ENCODE measurements at regions not wholly inside any gene's neighbourhood (a gene's known extent, or its start where the extent isn't known, plus 50 kb on each side); places are given as distances from the start of the nearest gene placed in this dataset.
"Not testable (repeated sequence)": the region's sequence is repeated elsewhere in the genome, so short reads cannot be mapped to it uniquely, and the experiment has no call there.

GRCh38 chr10:60566096-60566495, 176.4 kb upstream of the ANK3 start:
- no peak for DNase-seq

GRCh38 chr10:60565492-60565891, 175.8 kb upstream of the ANK3 start:
- DNase-seq, result no peak

- DNase-seq, result no peak
Measured at GRCh38 chr10:60564475-60564874, 174.8 kb upstream of the ANK3 start.

GRCh38 chr10:60560451-60560850, 170.8 kb upstream of the ANK3 start:
- DNase-seq, result no peak

DNA sequence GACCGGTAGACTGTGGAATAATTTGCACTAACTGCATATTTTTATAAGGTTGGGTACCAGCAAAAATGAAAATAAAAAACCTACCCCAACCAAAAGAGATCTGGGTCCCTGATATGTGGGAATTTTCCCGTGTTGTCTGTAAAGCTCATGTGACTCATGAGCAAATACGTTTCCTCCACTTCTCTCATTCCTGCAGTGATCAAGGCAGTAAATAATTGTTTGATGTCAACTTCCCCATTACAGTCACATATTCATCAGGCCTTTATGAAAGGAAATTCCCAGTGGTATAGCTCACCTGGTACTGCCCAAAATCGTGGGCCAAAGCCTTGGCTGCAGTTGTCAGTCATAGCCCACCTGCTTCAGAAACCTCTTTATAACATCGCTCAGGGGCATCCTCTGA, 166.0 kb upstream of the ANK3 start:
- no peak for DNase-seq

DNA sequence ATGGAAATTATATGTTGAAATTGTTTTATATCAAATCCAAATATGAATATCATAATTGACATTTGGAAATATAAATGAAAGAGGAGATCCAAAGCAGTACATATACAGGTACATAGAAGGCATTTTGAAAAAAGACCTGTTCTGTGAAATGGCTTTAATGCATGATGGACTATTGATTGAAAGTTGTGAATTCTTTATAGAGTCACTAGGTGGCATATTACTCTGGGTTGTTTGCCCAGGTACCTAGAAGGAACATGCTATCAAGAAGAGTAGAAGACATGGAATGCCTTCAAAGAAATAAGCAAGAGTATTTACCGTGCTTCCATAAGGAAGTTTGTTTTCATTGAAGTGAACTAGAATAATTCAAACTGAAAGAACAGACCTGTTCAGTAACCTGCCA, 160.0 kb upstream of the ANK3 start:
- peak; percentile 39 for DNase-seq

- DNase-seq, result no peak
Measured at GRCh38 chr10:60542657-60543056, 153.0 kb upstream of the ANK3 start.

GRCh38 chr10:60541451-60541850, 151.8 kb upstream of the ANK3 start:
- DNase-seq, result no peak

DNA sequence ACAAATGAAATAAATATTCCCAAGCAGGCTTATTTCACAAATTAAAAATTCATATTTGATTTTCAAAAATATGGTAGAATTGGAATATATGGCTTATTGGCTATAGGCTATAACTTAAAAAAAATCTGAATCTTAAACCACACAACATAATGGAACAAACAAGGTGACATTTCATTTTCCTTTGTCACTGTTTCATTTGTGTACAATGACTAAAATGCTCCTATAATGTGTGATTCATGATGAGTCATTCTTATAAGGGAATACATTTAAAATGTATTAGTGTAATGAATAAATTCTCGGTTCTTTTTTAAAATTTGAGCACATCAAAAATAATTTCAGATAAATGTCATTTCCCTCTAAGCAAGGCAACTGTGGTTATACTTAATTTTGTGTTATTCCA, 148.0 kb upstream of the ANK3 start:
- DNase-seq, result no peak

DNA sequence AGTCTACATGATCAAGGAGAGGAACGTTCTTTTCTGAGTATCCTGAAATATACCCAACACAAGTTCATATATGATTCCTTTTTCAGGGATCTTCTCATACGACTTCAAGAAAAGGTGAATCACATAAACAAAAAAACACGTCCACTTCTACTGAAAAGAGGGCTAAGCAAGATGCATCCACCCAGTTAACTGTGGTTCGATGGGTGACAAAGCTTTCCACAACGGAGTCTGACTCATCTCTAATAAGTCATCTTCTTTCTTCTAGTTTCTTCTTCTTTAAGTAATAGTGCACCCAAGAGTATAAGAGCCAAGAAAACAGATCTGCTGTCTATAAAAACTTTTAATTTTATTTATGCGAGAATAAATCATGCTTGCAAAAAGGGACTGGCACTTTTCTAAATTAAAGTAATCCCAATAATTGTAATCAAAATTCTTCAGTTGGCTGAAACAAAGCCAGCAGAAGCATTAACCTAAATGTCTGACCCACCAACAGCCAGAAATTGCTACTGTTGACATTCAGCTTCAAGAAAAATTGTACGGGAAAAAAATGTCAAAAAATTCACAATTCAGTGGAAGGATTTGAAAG, 146.9 kb upstream of the ANK3 start:
- no peak for DNase-seq

GRCh38 chr10:60535427-60535826, 145.8 kb upstream of the ANK3 start:
- no peak for DNase-seq

GRCh38 chr10:60534761-60535389, 145.2 kb upstream of the ANK3 start:
- no peak for DNase-seq

GRCh38 chr10:60532696-60533468, 143.2 kb upstream of the ANK3 start:
- DNase-seq, result no peak

GRCh38 chr10:60531006-60531405, 141.3 kb upstream of the ANK3 start:
- DNase-seq, result no peak

GRCh38 chr10:60527676-60528075, 138.0 kb upstream of the ANK3 start:
- DNase-seq, result no peak

GRCh38 chr10:60525716-60526585, 136.3 kb upstream of the ANK3 start:
- DNase-seq, result no peak

- no peak for DNase-seq
Measured at GRCh38 chr10:60524541-60524940, 134.9 kb upstream of the ANK3 start.

DNA sequence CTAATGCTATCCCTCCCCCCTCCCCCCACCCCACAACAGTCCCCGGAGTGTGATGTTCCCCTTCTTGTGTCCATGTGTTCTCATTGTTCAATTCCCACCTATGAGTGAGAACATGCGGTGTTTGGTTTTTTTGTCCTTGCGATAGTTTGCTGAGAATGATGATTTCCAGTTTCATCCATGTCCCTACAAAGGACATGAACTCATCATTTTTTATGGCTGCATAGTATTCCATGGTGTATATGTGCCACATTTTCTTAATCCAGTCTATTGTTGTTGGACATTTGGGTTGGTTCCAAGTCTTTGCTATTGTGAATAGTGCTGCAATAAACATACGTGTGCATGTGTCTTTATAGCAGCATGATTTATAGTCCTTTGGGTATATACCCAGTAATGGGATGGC, 133.7 kb upstream of the ANK3 start:
- not testable (repeated sequence) for DNase-seq

DNA sequence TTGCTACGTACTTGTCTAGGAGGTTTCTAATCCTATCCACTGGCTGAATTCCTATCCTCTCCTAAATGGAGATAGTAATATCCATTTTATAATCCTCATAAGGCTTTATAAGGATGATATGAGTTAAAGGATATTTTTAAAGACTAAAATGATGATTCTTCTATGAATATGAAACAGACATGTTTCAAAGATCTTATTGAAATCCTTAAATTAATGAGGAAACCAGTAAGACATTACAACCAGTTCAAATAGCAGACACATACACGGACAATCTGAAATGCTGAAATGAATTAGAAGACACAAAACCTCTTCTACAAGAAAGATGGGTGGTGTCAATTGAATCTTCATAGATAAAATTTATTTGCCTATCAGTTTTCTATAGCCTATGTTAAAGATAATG, 132.9 kb upstream of the ANK3 start:
- no peak for DNase-seq

- DNase-seq, result peak; percentile 49
Measured at GRCh38 chr10:60521974-60522405, 132.3 kb upstream of the ANK3 start.

- no peak for DNase-seq
Measured at GRCh38 chr10:60518745-60519144, 129.1 kb upstream of the ANK3 start.

DNA sequence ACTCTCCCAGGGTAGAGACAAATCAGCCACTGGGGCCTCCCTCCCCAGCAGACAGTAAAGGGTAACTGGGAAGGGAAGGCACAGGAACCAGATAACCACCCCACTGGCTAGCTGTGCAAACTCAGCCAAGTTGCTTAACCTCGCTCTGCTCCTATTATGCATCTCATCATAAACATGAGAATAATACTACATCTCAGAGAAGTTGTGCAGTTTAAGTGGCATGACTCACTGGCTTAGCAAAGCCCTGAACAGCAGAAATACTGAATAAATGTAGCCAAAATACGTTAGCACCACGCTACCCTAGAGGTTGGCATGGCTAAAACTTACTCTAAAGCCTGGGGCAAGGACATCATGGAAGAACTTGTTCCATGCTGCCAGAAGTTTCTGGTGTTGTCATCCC, 128.1 kb upstream of the ANK3 start:
- no peak for DNase-seq

- no peak for DNase-seq
Measured at GRCh38 chr10:60513281-60513680, 123.6 kb upstream of the ANK3 start.
